HepG2 (cell line): ENCODE measurements at regions not wholly inside any gene's neighbourhood (a gene's known extent, or its start where the extent isn't known, plus 50 kb on each side); places are given as distances from the start of the nearest gene placed in this dataset.

Source experiments
- ATAC-seq: fragments of 200-7000 bp; cut with Tn5 transposase; 3 replicates; pipeline ENCODE4 v1.9.1; 2020; ENCODE audit warnings: mild to moderate bottlenecking, moderate library complexity
- BruUV-seq: library from RNA; stranded (reverse); fragments of 400-500 nt; replicated peaks from 2 replicates; lab custom pipeline; 2021; lab: Mats Ljungman, UMichigan
- CTCF ChIA-PET: fragments of 300-600 bp; formaldehyde crosslinking; extraction: SDS; loops from one replicate; lab custom pipeline; 2021; ENCODE audit warnings: low total read pairs, inconsistent platforms, low intra/inter-chr PET ratio; lab: Yijun Ruan, JAX
- POLR2A ChIA-PET: fragments of 350-600 bp; sonication (Branson Sonifier 250); formaldehyde crosslinking; loops from one replicate; lab custom pipeline; 2020; ENCODE audit warnings: antibody characterized with exemption, inconsistent platforms; lab: Yijun Ruan, JAX
- DNase-seq: peaks from one replicate; pipeline ENCODE4 v3.0.0-alpha.2; 2015; ENCODE audit warnings: low spot score
- FAIRE-seq: peaks from 3 replicates; lab custom pipeline; 2011; peaks lifted over from hg19 to GRCh38; lab: Jason Lieb, UNC
- H2AFZ ChIP-seq: one replicate; pipeline ENCODE4 v1.6.1; 2011; ENCODE audit warnings: low read length, inconsistent platforms
- H3K27ac ChIP-seq: fragments of 300-600 bp; 3 replicates; pipeline ENCODE4 v1.8.0; 2011; ENCODE audit warnings: mixed run types, mild to moderate bottlenecking, mixed read lengths, low read length, inconsistent platforms; ENCODE audit not compliant: insufficient read depth; ENCODE audit errors: extremely low read length
- H3K27me3 ChIP-seq, 2 experiments: fragments of 200-600 bp in 1 of 2; 2 replicates in 1 of 2; 3 replicates in 1 of 2; pipeline versions ENCODE4 v1.6.0 to v1.8.0; 2011; ENCODE audit warnings: low read length in 2 of 2, mild to moderate bottlenecking in 2 of 2, moderate library complexity in 2 of 2, inconsistent platforms in 1 of 2; ENCODE audit not compliant: insufficient read depth in 2 of 2, control insufficient read depth in 1 of 2
- H3K36me3 ChIP-seq, 2 experiments: fragments of 200-600 bp in 1 of 2; replicated peaks in 1 of 2; 2 replicates in 1 of 2; 3 replicates in 1 of 2; pipeline versions ENCODE4 v1.5.1 to v1.8.0; 2011; ENCODE audit warnings: low read length in 2 of 2, inconsistent platforms in 1 of 2; ENCODE audit not compliant: insufficient read depth in 2 of 2, control insufficient read depth in 1 of 2
- H3K4me1 ChIP-seq: 2 replicates; pipeline ENCODE4 v1.5.1; 2012; ENCODE audit warnings: low read length, inconsistent platforms; ENCODE audit not compliant: insufficient read depth
- H3K4me2 ChIP-seq: 2 replicates; pipeline ENCODE4 v1.6.0; 2011; ENCODE audit warnings: low read depth, low read length, inconsistent platforms
- H3K4me3 ChIP-seq, 3 experiments: fragments of 200-600 bp in 1 of 3; sonication (generic), shearing (Covaris generic) in 1 of 3; replicated peaks in 1 of 3; 2 replicates each; pipeline ENCODE4 v1.5.1; 2011 to 2016; ENCODE audit warnings: low read length in 3 of 3, inconsistent platforms in 2 of 3, low read depth in 2 of 3, mild to moderate bottlenecking in 2 of 3, control low read depth in 1 of 3, mixed read lengths in 1 of 3; ENCODE audit not compliant: insufficient read depth in 1 of 3
- H3K79me2 ChIP-seq: one replicate; pipeline ENCODE4 v1.6.1; 2011; ENCODE audit warnings: low read length, inconsistent platforms; ENCODE audit not compliant: insufficient read depth
- H3K9ac ChIP-seq: 2 replicates; pipeline ENCODE4 v1.6.0; 2011; ENCODE audit warnings: mild to moderate bottlenecking, low read depth, low read length, inconsistent platforms; ENCODE audit not compliant: insufficient read depth
- H3K9me3 ChIP-seq: 2 replicates; pipeline ENCODE4 v1.5.1; 2012; ENCODE audit warnings: mild to moderate bottlenecking, low read length
- H4K20me1 ChIP-seq: 2 replicates; pipeline ENCODE4 v1.6.0; 2011; ENCODE audit warnings: inconsistent platforms, mild to moderate bottlenecking, low read length, moderate library complexity; ENCODE audit not compliant: insufficient read depth
- ELF3 ChIP-seq: IDR thresholded peaks from 2 replicates; pipeline ENCODE4 v1.6.1; 2016; ENCODE audit warnings: missing genetic modification reagents, missing compliant biosample characterization
- ELF4 ChIP-seq: sonication (generic); formaldehyde crosslinking; IDR thresholded peaks from 2 replicates; pipeline ENCODE4 v1.5.0; 2020; ENCODE audit warnings: missing genetic modification reagents, mild to moderate bottlenecking, moderate library complexity, borderline replicate concordance
- GABPA ChIP-seq, 2 experiments: IDR thresholded peaks; 2 replicates each; pipeline ENCODE4 v1.6.1; 2011 to 2016; ENCODE audit warnings: low read depth in 2 of 2, low read length in 1 of 2, missing biosample characterization in 1 of 2, missing genetic modification characterization in 1 of 2
- NR2F6 ChIP-seq, 2 experiments: IDR thresholded peaks; 2 replicates each; pipeline ENCODE4 v1.6.1; 2016; ENCODE audit warnings: antibody characterized with exemption in 1 of 2, mild to moderate bottlenecking in 1 of 2
- PITX1 ChIP-seq: sonication (generic); formaldehyde crosslinking; IDR thresholded peaks from 2 replicates; pipeline ENCODE4 v1.5.1; 2020; ENCODE audit warnings: mild to moderate bottlenecking, missing genetic modification reagents
- RAD21 ChIP-seq: fragments of 450-650 bp; formaldehyde crosslinking; IDR thresholded peaks from 2 replicates; pipeline ENCODE4 v1.5.0; 2020; ENCODE audit warnings: mild to moderate bottlenecking
- TBP ChIP-seq: sonication (generic); formaldehyde crosslinking; IDR thresholded peaks from 2 replicates; pipeline ENCODE4 v1.5.0; 2020; ENCODE audit warnings: missing genetic modification reagents
- ZNF329 ChIP-seq: sonication (generic); formaldehyde crosslinking; IDR thresholded peaks from 2 replicates; pipeline ENCODE4 v1.9.0; 2021; ENCODE audit warnings: low read depth, mild to moderate bottlenecking, missing genetic modification reagents
- ZNF800 ChIP-seq: sonication (generic); formaldehyde crosslinking; IDR thresholded peaks from 2 replicates; pipeline ENCODE4 v1.4.0; 2020; ENCODE audit warnings: missing genetic modification reagents
- WGBS: methylation state at CpG from one replicate; pipeline ENCODE4 v1.1.6; 2017; ENCODE audit warnings: low lambda C conversion rate; 5-methylcytosine and 5-hydroxymethylcytosine counted together
- in situ Hi-C: cut with HindIII; loops from 2 replicates; pipeline ENCODE4 v1.10.0; 2017; ENCODE audit warnings: low pct_unique_long_range_greater_than_20kb; ENCODE audit not compliant: extremely low pct_ligation_motif_present
- intact Hi-C: fragments of 100-400 bp; cut with micrococcal nuclease; formaldehyde crosslinking; loops from one replicate; pipeline ENCODE4 v1.10.0; 2022; ENCODE audit not compliant: unreplicated experiment
- TF ChIP-seq, protein P1 (sequence below): sonication (generic); formaldehyde crosslinking; IDR thresholded peaks from one replicate; pipeline ENCODE4 v1.5.1; 2020; ENCODE audit warnings: mild to moderate bottlenecking, missing genetic modification reagents; ENCODE audit errors: not compliant biosample characterization
- TF ChIP-seq, protein P2 (sequence below): sonication (generic); formaldehyde crosslinking; IDR thresholded peaks from 2 replicates; pipeline ENCODE4 v1.5.0; 2020; ENCODE audit warnings: mild to moderate bottlenecking, missing genetic modification reagents, moderate library complexity

DNA sequence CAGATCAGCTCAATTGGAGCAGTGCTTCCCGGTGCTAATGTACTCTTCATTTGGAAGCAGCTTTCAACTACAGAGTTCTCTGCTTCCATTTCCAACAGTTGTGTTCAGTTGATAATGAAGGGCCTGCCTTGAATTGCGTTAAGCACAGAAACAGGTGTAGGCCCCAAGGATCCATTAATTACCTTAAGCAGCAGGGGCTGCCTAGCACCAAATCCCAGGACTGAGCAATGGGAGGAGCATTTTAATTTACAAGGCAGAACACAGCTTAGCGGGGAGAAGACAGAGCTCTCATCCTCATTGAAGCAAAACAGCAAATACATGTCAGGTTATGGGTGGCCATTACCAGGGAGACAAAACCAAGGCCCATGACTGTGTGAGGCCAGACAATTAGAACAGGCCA is 349.6 kb downstream of the TFEC start (continued):
- TF ChIP-seq, protein P1, sequence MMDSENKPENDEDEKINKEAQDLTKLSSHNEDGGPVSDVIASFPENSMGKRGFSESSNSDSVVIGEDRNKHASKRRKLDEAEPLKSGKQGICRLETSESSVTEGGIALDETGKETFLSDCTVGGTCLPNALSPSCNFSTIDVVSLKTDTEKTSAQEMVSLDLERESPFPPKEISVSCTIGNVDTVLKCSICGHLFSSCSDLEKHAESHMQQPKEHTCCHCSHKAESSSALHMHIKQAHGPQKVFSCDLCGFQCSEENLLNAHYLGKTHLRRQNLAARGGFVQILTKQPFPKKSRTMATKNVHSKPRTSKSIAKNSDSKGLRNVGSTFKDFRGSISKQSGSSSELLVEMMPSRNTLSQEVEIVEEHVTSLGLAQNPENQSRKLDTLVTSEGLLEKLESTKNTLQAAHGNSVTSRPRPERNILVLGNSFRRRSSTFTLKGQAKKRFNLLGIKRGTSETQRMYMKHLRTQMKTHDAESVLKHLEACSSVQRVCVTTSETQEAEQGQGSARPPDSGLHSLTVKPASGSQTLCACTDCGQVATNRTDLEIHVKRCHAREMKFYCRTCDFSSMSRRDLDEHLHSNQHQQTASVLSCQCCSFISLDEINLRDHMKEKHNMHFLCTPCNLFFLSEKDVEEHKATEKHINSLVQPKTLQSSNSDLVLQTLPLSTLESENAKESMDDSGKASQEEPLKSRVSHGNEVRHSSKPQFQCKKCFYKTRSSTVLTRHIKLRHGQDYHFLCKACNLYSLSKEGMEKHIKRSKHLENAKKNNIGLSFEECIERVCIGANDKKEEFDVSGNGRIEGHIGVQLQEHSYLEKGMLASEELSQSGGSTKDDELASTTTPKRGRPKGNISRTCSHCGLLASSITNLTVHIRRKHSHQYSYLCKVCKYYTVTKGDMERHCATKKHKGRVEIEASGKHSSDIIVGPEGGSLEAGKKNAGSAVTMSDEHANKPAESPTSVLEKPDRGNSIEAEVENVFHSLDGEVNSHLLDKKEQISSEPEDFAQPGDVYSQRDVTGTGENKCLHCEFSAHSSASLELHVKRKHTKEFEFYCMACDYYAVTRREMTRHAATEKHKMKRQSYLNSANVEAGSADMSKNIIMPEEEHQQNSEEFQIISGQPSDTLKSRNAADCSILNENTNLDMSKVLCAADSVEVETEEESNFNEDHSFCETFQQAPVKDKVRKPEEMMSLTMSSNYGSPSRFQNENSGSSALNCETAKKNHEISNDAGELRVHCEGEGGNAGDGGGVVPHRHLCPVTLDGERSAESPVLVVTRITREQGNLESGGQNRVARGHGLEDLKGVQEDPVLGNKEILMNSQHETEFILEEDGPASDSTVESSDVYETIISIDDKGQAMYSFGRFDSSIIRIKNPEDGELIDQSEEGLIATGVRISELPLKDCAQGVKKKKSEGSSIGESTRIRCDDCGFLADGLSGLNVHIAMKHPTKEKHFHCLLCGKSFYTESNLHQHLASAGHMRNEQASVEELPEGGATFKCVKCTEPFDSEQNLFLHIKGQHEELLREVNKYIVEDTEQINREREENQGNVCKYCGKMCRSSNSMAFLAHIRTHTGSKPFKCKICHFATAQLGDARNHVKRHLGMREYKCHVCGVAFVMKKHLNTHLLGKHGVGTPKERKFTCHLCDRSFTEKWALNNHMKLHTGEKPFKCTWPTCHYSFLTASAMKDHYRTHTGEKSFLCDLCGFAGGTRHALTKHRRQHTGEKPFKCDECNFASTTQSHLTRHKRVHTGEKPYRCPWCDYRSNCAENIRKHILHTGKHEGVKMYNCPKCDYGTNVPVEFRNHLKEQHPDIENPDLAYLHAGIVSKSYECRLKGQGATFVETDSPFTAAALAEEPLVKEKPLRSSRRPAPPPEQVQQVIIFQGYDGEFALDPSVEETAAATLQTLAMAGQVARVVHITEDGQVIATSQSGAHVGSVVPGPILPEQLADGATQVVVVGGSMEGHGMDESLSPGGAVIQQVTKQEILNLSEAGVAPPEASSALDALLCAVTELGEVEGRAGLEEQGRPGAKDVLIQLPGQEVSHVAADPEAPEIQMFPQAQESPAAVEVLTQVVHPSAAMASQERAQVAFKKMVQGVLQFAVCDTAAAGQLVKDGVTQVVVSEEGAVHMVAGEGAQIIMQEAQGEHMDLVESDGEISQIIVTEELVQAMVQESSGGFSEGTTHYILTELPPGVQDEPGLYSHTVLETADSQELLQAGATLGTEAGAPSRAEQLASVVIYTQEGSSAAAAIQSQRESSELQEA (CRISPR knock-in tag): no peak
- TF ChIP-seq ELF4 (CRISPR knock-in tag) (no peak), RAD21 (CRISPR knock-in tag) (no peak)

DNA sequence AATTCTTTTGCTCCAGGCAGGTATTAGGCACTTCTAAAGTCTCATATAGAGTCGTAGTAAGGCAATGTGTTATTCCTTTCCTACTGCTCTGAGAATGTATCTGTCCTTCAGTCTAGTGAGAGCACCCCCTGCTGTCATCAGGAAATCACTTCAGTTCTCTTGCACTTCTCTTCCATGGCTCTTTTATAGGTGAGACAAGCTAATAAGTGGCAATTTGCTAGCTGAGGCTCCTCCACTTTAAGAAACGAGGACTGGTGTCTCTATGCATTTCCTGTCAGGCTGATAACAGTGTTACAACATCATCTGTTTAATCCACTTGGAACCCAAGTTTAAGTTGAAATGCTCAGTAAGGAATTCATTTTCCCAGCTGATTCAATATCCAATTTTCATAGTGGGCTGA is 350.6 kb downstream of the TFEC start:
- ChIA-PET CTCF (interaction anchor here (0.8 kb wide), 2 partner anchors 324 to 814 kb away, joined by 3 to 4 read pairs; no protein-coding TSS in a partner anchor), POLR2A (no interaction called here)
- Histone ChIP-seq H3K4me1 (peaks cover 34% of the 10 kb centered on the region), H3K27me3 (no peaks in the 10 kb centered on the region), H3K27ac (no peak overlapping the region), H3K9ac (no peak overlapping the region), H3K36me3 (no peaks in the 10 kb centered on the region), H3K4me3 (no peak overlapping the region), H3K9me3 (no peaks in the 10 kb centered on the region), H3K4me2 (no peak overlapping the region), H3K79me2 (no peaks in the 10 kb centered on the region), H4K20me1 (no peaks in the 10 kb centered on the region), H2AFZ (no peak overlapping the region)
- peak; percentile 76 for ATAC-seq
- peak; percentile 58 for DNase-seq
- no TSS peak for BruUV-seq
- intact Hi-C loops: loop anchor here (1.0 kb wide), 1 partner anchor 324 kb away; no protein-coding TSS in a partner anchor
- FAIRE-seq: peak; percentile 59
- 13% methylated on average over 2 of the region's 2 CpGs for WGBS
- in situ Hi-C loops: loop anchor here (25.0 kb wide), 1 partner anchor 818 kb away; no protein-coding TSS in a partner anchor
- TF ChIP-seq TBP (CRISPR knock-in tag): no peak
- no peak for TF ChIP-seq NR2F6 (IDR thresholded peaks at IDR 0.05)
- TF ChIP-seq NR2F6 (CRISPR knock-in tag; IDR thresholded peaks at IDR 0.05): no peak
- TF ChIP-seq ELF3: 0 out of 2 replicates have a peak, but pooled peaks have one; percentile 30
- no peak for TF ChIP-seq PITX1 (CRISPR knock-in tag)
- TF ChIP-seq GABPA (IDR thresholded peaks at IDR 0.05; ENCODE audit: low read depth, low read length): no peak
- TF ChIP-seq GABPA (CRISPR knock-in tag; IDR thresholded peaks at IDR 0.05; ENCODE audit: low read depth): peak; percentile 22; the same call in 1 of the 2 replicates
- no peak for TF ChIP-seq ZNF800
- TF ChIP-seq, protein P2, sequence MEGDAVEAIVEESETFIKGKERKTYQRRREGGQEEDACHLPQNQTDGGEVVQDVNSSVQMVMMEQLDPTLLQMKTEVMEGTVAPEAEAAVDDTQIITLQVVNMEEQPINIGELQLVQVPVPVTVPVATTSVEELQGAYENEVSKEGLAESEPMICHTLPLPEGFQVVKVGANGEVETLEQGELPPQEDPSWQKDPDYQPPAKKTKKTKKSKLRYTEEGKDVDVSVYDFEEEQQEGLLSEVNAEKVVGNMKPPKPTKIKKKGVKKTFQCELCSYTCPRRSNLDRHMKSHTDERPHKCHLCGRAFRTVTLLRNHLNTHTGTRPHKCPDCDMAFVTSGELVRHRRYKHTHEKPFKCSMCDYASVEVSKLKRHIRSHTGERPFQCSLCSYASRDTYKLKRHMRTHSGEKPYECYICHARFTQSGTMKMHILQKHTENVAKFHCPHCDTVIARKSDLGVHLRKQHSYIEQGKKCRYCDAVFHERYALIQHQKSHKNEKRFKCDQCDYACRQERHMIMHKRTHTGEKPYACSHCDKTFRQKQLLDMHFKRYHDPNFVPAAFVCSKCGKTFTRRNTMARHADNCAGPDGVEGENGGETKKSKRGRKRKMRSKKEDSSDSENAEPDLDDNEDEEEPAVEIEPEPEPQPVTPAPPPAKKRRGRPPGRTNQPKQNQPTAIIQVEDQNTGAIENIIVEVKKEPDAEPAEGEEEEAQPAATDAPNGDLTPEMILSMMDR: peak; percentile 65
- no peak for TF ChIP-seq ZNF329 (CRISPR knock-in tag)
